Loucy (cell line): ENCODE measurements at regions not wholly inside any gene's neighbourhood (a gene's known extent, or its start where the extent isn't known, plus 50 kb on each side); places are given as distances from the start of the nearest gene placed in this dataset.

Experiments
- H2AFZ ChIP-seq: fragments of 200-600 bp; sonication (generic); 2 replicates; pipeline ENCODE4 v1.6.0; 2016; ENCODE audit warnings: antibody characterized with exemption, mild to moderate bottlenecking, low read length, moderate library complexity
- H3F3A ChIP-seq: fragments of 200-600 bp; 2 replicates; pipeline ENCODE4 v1.6.0; 2016; ENCODE audit warnings: antibody characterized with exemption, low read depth, mild to moderate bottlenecking
- H3K27me3 ChIP-seq: fragments of 200-600 bp; sonication (generic); 2 replicates; pipeline ENCODE4 v1.6.1; 2014; ENCODE audit warnings: low read length, mild to moderate bottlenecking; ENCODE audit not compliant: insufficient read depth, poor library complexity, severe bottlenecking
- H3K36me3 ChIP-seq: fragments of 200-600 bp; sonication (generic); 2 replicates; pipeline ENCODE4 v1.6.1; 2016; ENCODE audit warnings: low read length; ENCODE audit not compliant: insufficient read depth
- H3K4me1 ChIP-seq: fragments of 200-600 bp; sonication (generic); 2 replicates; pipeline ENCODE4 v1.5.1; 2014; ENCODE audit warnings: low read length, mild to moderate bottlenecking; ENCODE audit not compliant: insufficient read depth, poor library complexity, severe bottlenecking
- H3K4me2 ChIP-seq: fragments of 200-600 bp; sonication (generic); 2 replicates; pipeline ENCODE4 v1.6.0; 2014; ENCODE audit warnings: antibody characterized with exemption, low read length, low read depth, mild to moderate bottlenecking; ENCODE audit not compliant: poor library complexity, severe bottlenecking
- H3K4me3 ChIP-seq: fragments of 200-600 bp; sonication (generic); 2 replicates; pipeline ENCODE4 v1.5.1; 2014; ENCODE audit warnings: low read length, mild to moderate bottlenecking, mixed read lengths; ENCODE audit not compliant: poor library complexity, severe bottlenecking
- H3K79me2 ChIP-seq: fragments of 200-600 bp; sonication (generic); 2 replicates; pipeline ENCODE4 v1.6.1; 2014; ENCODE audit warnings: low read length; ENCODE audit not compliant: insufficient read depth
- H3K9ac ChIP-seq: fragments of 200-600 bp; sonication (generic); 2 replicates; pipeline ENCODE4 v1.6.0; 2014; ENCODE audit warnings: mild to moderate bottlenecking, low read depth, low read length, moderate library complexity; ENCODE audit not compliant: poor library complexity, severe bottlenecking
- H3K9me2 ChIP-seq: fragments of 200-600 bp; sonication (generic); replicated peaks from 2 replicates; pipeline ENCODE4 v1.6.1; 2016; ENCODE audit warnings: low read depth, low read length, mixed read lengths
- H3K9me3 ChIP-seq: fragments of 200-600 bp; sonication (generic); 2 replicates; pipeline ENCODE4 v1.6.1; 2014; ENCODE audit warnings: mild to moderate bottlenecking, antibody characterized with exemption, low read length, low read depth; ENCODE audit not compliant: insufficient read depth
- H4K20me1 ChIP-seq: fragments of 200-600 bp; sonication (generic); 2 replicates; pipeline ENCODE4 v1.6.0; 2014; ENCODE audit warnings: antibody characterized with exemption, low read length, mild to moderate bottlenecking; ENCODE audit not compliant: insufficient read depth, poor library complexity, severe bottlenecking
- EZH2phosphoT487 ChIP-seq: fragments of 200-600 bp; IDR thresholded peaks from 2 replicates; pipeline ENCODE4 v1.6.1; 2018; ENCODE audit warnings: antibody characterized with exemption, mild to moderate bottlenecking, moderate library complexity, borderline replicate concordance
- TF ChIP-seq, protein P1 (sequence below): fragments of 200-600 bp; sonication (generic); conservative IDR thresholded peaks from 2 replicates; pipeline ENCODE4 v1.5.1; 2014; ENCODE audit warnings: mild to moderate bottlenecking, antibody characterized with exemption, low read length

DNA sequence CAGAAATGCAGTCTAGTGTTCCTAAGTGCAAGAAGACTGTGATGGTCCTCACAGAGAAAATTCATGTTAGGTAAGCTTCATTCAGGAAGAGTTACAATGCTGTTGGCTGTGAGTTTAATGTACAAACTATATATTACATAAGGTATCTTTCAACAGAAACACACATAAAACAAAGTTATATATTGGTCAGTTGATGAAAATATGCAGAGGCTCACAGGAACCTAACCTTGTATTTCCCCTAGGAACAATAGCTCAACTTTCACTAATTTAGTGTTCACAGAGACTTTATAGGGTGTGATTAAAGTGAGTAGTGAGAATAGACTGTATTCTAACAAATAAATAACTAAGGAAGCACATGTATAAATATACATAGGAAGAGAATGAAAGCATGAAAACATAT is 676.9 kb upstream of the ADGRL4 start:
- Histone ChIP-seq H3K4me3 (no peak overlapping the region), H2AFZ (no peak overlapping the region), H4K20me1 (no peaks in the 10 kb centered on the region), H3F3A (no peaks in the 10 kb centered on the region), H3K27me3 (no peaks in the 10 kb centered on the region), H3K4me1 (no peaks in the 10 kb centered on the region), H3K9me3 (no peaks in the 10 kb centered on the region; the same call in 1 of the 2 replicates), H3K36me3 (no peaks in the 10 kb centered on the region), H3K9me2 (no peaks in the 10 kb centered on the region), H3K79me2 (no peaks in the 10 kb centered on the region), H3K4me2 (no peak overlapping the region), H3K9ac (no peak overlapping the region)
- no peak for TF ChIP-seq EZH2phosphoT487

DNA sequence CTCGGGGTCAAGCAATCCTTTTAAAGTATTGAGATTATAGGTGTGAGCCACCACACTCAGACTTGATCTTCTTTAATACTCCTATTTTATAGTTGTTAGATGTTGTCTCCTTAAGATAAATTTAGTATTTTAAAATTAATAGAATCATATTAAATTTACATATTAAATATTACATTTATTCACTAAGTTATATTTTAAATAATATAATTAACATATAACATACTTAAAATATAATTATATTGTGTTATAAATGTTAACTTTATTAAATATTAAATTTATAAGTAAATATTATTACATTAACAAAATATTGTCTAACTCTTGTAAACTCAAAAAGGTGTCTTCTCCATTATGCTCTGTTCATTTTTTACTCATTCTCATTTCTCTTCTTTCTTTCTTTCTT is 675.9 kb upstream of the ADGRL4 start:
- Histone ChIP-seq H3K79me2 (no peaks in the 10 kb centered on the region), H3K27me3 (no peaks in the 10 kb centered on the region), H3K36me3 (no peaks in the 10 kb centered on the region), H3K4me1 (no peaks in the 10 kb centered on the region), H2AFZ (no peak overlapping the region), H4K20me1 (no peaks in the 10 kb centered on the region), H3K4me3 (no peak overlapping the region), H3K4me2 (no peak overlapping the region), H3F3A (no peaks in the 10 kb centered on the region), H3K9me3 (no peaks in the 10 kb centered on the region; the same call in 1 of the 2 replicates), H3K9ac (no peak overlapping the region), H3K9me2 (no peaks in the 10 kb centered on the region)
- TF ChIP-seq EZH2phosphoT487 = no peak
- TF ChIP-seq, protein P1, sequence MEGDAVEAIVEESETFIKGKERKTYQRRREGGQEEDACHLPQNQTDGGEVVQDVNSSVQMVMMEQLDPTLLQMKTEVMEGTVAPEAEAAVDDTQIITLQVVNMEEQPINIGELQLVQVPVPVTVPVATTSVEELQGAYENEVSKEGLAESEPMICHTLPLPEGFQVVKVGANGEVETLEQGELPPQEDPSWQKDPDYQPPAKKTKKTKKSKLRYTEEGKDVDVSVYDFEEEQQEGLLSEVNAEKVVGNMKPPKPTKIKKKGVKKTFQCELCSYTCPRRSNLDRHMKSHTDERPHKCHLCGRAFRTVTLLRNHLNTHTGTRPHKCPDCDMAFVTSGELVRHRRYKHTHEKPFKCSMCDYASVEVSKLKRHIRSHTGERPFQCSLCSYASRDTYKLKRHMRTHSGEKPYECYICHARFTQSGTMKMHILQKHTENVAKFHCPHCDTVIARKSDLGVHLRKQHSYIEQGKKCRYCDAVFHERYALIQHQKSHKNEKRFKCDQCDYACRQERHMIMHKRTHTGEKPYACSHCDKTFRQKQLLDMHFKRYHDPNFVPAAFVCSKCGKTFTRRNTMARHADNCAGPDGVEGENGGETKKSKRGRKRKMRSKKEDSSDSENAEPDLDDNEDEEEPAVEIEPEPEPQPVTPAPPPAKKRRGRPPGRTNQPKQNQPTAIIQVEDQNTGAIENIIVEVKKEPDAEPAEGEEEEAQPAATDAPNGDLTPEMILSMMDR = no peak

DNA sequence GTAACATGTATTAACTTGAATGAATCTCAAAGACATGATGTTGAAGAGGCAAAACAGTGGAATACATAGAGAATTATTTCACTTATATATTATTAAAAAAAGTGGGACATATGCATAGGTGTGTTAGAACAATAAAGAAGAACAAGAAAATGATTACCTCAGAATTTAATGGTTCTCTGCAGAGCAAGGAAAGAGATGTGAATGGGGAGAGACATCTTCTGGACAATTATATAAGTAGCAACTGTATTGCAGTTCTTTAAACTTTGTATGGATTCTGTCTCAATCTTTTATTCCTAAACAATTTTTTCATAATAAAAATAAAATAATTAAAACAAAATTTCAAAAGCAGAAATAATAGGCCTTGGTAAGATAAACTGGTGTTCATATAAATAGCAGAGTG is 674.9 kb upstream of the ADGRL4 start:
- no peaks in the 10 kb centered on the region for H3K4me1 ChIP-seq
- no peaks in the 10 kb centered on the region for H3K9me2 ChIP-seq
- no peak overlapping the region for H3K9ac ChIP-seq
- H3K79me2 ChIP-seq = no peaks in the 10 kb centered on the region
- no peaks in the 10 kb centered on the region for H3F3A ChIP-seq
- no peaks in the 10 kb centered on the region for H3K36me3 ChIP-seq
- no peak overlapping the region for H3K4me3 ChIP-seq
- no peaks in the 10 kb centered on the region; the same call in 1 of the 2 replicates for H3K9me3 ChIP-seq
- TF ChIP-seq EZH2phosphoT487 = no peak
- TF ChIP-seq, protein P1 = no peak
- no peak overlapping the region for H3K4me2 ChIP-seq
- no peaks in the 10 kb centered on the region for H4K20me1 ChIP-seq
- no peaks in the 10 kb centered on the region for H3K27me3 ChIP-seq
- no peak overlapping the region for H2AFZ ChIP-seq

DNA sequence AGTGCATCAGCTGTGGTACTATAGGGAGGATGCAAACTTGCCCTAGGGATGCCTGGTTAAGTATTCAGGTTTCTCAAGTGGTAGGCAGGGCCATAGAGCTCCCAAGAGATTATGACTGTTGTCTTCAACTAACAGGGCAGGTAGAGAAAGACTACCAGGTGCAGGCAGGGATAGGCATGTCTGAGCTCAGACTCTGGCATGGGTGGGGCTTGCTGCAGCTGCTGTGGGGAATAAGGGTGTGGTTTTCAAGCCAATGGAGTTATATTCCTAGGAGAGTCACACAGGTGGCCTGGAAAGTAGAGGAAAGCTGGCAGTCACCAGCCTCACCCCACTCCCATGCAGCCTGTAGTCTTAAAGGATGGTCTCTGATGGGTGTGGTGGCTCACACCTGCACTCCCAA is 673.4 kb upstream of the ADGRL4 start:
- Histone ChIP-seq H3K79me2 (no peaks in the 10 kb centered on the region), H3F3A (no peaks in the 10 kb centered on the region), H3K9me2 (no peaks in the 10 kb centered on the region), H3K27me3 (no peaks in the 10 kb centered on the region), H3K36me3 (no peaks in the 10 kb centered on the region), H2AFZ (no peak overlapping the region), H3K9ac (no peak overlapping the region), H3K9me3 (no peaks in the 10 kb centered on the region; the same call in 1 of the 2 replicates), H3K4me2 (no peak overlapping the region), H3K4me3 (no peak overlapping the region), H4K20me1 (no peaks in the 10 kb centered on the region), H3K4me1 (no peaks in the 10 kb centered on the region)
- TF ChIP-seq, protein P1 = no peak
- TF ChIP-seq EZH2phosphoT487 = no peak
